ENCODE measurements at regions not wholly inside any gene's neighbourhood (a gene's known extent, or its start where the extent isn't known, plus 50 kb on each side); places are given as distances from the start of the nearest gene placed in this dataset.

DNA sequence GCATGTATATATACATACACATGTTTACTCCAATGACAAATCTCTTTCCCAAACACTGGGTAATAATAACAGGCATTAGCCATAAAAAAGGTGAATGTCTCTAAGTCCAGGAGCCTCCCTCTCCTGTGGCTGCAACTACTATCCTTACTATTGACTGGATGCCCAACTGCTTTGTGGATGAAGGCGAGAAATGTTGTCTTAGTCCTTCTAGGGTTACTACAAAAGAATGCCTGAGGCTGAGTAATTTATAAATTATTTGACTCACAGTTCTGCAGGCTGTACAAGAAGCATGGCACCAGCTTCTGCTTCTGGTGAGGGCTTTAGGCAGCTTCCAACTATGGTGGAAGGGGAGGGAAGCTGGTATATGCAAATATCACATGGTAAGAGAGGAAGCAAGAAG, 366.0 kb upstream of the DDHD1 start:
- no peak for DNase-seq (ENCODE audit: low read depth in 2 of 2)

DNA sequence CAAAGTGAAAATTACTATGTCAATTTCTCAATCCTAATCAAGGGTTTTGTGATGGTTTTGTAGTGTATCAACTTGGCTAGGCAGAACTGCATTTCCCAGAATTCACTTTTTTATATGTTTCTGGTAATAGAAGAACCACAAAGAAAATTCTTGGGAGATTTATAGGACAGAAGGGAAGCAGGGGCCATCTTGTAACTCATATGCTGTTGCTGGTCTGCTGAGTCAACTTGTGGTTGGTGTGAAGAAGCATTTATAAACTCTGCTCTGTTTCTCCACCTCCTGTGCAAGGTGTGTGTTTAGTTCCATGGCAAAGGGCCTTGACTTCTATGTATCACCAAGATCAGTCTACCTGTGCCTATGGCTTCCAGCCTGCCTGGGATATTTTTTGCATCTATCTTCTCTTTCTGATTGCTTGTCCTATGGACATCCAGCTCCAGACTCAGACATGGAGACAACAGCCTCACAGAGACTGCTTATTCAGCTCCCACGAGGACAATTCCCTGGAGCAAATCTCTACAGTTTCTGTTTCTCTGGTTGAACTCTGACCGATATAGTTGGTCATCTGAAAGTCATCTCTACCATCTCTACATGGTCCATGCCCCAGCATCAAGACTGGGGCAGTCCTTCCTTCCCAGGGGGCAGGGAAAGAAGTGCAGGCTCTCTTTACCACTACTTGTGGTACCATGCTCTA, 364.3 kb upstream of the DDHD1 start:
- DNase-seq (ENCODE audit: low read depth in 2 of 2): no peak

DNA sequence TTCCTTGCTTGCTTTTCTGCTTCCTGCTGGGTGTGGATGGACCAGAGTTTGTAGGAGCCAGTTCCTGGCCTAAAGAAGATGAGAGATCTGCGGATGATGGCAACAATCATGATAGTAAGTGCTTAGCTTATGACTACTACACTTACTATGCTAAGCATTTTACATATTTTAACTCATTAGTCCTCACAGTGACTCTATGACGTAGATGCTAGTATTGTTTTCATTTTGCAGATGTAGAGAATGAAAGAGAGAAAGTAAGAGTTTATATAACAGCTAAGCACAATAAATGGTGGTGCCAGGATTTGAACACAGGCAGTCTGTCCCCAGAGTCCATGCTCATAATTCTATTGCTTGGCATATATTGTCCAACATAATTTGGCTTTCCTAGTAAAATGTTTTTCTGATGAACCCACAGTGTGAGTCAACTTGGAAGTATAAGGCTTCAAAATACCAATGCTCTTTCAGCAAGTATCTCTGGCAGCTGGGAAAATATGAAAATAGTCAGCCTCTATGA, 363.2 kb upstream of the DDHD1 start:
- DNase-seq (ENCODE audit: low read depth in 2 of 2): no peak

DNA sequence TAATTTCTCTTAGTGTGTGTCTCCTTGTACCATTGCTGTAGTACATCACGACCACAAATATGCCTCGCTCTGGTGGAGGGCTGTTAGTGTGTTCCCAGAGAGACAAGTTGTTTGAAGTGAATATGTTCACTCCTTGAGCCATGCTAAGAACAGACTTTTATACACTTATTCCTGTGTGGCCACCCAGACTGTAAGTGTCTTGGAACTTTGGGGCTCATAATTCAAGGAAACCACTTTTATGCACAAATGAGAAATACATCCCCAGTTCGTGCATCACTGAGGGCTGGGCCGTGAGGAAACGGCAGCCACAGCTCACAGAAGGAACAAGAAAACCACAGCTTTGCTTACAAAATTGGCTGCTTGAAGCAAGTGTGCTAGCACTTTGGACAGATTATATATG, 362.2 kb upstream of the DDHD1 start:
- DNase-seq (ENCODE audit: low read depth in 2 of 2): no peak

DNA sequence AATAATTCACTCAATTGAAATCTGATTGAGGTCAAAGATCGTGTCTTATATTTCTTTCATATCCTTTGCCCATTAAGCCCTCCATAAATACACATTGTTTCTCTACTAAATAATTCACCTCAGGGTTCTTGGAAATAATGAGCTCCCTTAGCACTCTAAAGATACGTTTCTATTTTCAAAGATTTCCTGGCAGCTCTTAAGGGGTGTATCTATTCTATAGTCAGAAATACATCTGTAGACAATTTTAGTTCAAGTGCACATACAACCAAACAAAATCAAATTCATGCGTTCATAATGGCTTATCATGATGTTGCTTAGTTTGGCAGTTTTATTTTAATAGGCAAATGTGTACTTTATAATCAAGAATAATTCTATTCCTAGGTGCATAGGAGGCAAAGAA, 361.1 kb upstream of the DDHD1 start:
- DNase-seq (ENCODE audit: low read depth in 2 of 2): no peak

DNA sequence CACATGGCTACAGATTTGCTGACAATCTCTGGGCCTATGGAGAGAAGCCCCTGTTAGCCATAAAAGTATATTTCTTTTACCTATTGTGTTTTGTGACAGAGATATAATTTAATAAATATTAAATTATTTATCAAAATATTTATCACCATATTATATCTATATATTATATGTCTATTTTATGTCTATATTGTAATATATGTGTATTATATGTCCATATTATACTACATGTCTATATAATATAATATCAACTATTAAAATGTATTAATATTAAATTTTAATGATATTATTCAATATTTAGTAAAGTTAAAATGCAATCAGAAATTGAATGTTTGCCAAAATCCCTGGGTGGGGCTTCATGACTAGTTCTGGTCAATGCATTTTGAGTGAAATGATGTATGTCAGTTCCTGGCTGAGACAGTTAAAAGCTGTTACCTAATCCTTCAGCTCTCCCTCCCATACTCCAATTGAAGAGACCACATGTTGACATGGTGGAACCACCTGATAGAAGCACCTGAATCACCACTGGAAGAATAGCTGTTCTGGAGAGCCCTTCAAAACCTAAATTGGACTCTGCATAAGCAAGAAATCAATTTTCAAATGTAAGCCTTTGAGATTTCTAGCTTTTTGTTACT, 357.3 kb upstream of the DDHD1 start:
- no peak for DNase-seq (ENCODE audit: low read depth in 2 of 2)

DNA sequence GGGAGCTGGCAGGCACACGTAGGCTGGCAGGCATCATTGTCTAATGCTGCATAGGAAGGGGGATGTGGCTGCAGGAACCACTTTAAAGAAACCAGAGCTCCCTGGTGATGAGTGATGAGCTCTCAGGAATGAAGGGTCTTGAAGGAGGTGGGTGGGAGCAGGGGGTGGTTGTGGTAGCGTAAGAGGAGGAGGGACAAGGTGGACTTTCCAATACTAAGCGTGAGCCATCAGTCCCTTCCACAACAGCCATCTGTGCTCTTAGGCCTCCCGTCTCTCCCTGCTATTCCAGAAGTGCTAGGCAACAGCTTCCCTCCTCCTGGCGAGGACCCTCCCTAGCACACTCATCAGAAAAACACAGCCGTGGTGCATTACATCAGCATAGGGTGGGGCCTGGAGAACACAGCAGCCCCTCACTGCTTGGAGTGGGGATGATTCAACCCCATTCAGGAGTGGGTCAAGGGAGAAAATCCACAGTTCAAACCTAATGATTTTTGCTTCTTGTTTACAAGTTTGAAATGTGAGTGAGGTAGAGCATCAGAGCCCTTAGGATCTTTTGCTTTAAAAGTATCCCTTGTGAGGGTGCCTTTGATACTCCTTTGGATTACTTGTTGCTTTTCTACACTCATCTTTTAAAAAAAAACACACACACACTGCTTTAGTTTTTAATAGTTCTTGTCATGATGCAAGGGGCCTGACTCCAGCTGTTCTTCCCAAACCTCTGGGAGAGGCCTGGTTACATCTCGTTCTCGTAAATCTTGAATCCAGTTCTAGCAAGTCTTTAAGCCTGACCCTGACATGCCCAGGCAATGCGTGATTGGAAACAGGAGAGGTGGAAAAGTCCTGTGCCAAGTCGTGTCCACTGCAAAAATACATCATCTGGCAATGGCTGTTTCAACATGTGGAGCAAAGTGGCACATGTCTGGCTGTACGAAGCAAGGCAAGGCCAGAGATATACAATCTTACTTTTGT, 356.4 kb upstream of the DDHD1 start:
- DNase-seq (ENCODE audit: low read depth in 2 of 2): no peak

DNA sequence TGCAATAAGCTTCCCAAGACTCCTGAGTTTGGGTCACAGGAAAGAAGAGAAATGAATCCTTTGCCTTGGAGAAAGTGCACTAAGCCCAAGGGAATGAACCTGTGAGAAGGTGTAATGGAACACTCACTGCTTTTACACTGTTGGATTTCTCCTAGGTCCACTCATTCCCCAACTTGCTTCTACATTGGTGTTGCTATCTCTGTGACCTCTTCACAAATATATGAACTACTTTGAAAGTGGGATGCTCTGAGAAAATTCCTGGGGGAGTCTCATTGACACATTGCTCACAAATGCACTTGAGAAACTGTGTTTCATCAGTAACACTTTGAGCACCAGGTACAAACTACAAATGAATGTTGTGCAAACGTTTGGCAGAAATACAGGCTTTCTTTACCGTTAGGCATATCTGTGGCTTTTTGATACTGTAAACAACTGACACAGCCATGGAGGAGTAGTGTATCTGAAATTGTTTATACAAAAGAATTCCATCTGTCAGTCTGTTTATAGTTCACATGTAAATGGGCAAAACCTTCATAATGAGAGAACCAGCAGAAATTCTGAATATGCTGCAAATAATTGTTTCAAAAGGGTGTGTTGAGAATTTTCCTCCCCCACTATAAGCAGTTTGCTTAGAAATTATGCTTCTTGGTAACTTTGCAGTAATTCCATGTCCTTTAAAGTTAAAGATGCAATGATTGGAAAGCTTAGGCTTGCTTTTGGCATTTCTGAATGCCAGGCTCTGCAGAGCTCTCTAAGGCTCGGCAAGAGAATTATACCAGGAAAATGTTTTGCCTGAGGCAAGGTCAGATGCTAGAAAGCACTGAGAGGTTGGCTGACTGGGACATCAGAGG, 348.5 kb upstream of the DDHD1 start:
- DNase-seq (ENCODE audit: low read depth in 2 of 2): no peak

DNA sequence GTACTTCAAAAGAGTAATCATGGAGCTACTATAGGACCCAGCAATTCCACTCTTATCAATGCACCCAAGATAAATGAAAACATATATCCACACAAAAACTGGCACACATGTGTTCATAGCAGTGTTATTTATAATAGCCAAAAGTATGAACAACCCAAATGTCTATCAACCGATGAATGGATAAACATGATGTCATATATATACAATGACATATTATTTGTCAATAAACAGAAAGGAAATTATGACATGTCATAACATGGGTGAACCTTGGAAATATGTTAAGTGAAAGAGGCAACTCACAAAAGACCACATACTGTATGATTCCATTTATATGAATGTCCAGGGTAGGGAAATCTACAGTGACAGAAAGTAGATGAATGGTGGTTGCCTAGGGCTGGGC, 347.1 kb upstream of the DDHD1 start:
- no peak for DNase-seq (ENCODE audit: low read depth in 2 of 2)

DNA sequence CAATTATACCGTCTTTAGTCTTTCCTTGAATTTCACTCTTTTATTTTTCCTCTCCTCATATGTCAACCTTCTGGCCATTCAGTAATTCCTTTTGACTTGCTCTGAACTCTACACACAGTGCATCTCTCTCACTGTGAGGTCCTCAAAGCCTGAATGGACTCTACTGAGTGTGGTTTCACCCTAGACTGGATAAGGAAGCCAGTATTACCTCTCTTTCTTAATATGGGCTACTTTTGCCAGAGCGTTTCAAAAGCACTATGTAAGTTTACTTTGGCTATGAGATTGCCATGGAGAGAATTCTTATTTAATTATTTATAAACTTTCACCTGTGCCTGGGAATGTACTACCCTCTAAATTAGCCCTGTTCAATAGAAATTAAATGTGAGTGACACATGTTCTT, 343.5 kb upstream of the DDHD1 start:
- no peak for DNase-seq (ENCODE audit: low read depth in 2 of 2)

DNA sequence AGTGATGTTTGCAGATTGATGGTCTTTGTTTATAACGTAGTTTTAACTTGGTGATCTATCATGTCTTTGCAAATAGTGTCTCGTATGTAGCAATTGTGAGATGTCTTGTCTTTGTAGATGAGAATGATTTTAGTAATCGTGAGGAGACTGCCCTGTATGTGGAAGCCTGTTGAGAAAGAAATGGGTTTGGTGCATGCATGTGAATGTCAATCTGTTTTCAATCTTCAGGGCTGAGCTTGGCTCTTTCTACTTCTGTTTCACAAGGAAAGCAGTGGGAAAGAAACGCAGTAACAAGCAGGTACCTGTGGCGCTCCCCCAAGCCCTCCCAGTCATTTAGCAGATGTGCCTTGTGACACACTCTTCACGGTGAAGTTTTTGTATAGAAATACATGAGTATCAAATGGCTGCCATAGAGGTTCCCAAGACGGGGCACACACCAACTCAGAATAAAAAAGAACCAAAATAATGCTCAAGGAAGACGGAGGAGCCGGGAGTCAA, 342.8 kb upstream of the DDHD1 start:
- DNase-seq (ENCODE audit: low read depth in 2 of 2): no peak

DNA sequence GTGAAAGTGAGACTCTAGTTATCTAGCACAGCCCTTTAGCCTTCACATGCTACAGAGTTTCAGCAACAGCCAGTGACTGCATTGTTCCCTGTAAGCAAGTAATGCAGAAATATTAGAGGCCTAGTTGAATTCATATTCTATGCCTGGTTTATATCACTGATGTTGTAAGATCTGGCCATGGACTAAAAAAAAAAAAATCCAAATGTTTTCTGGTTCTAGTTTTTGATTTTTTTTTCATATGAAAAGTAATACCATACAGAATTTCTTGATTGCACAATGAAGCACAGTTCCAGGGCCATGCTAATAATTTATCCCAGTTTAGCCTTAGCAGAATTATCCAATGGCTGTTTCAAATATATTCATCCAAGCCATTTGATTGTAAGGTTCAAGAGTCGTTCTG, 341.5 kb upstream of the DDHD1 start:
- no peak for DNase-seq (ENCODE audit: low read depth in 2 of 2)

DNA sequence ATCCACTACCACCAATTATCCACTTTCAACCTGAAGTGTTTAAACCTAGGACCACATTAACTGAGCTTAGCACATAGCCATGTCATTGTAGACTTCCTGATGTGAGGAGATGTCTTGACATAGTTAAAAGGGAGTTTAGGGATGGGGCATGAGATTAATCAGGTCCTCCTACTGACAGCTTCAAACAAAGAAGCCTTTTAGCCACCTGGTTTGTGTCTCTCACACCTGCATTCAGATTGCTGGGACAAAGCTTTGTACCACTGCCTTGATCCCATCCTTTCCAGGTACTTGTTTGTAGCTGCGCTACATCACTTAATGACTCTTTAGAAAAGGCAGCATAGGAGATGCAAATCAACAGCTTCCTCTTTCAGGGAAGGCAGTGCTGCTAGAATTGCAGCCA, 340.7 kb upstream of the DDHD1 start:
- DNase-seq (ENCODE audit: low read depth in 2 of 2): no peak

DNA sequence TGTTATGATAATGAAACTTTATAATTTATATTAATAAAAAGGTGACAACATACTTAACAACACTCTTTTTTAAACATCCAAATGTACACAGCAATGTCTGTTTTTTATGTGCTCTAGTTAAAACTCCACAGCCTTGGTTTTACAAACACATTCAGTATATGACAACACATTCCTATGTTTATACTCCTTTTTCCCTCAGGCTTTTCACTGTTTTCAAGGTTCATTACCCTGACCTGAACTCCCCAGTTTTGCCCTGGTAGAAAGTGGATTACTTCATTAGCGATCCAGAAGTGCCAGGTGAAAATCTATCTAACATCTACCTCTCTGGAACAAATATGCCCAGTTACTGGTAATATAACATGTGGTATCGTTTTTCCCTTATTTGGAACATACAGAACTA, 340.2 kb upstream of the DDHD1 start:
- DNase-seq (ENCODE audit: low read depth in 2 of 2): no peak

DNA sequence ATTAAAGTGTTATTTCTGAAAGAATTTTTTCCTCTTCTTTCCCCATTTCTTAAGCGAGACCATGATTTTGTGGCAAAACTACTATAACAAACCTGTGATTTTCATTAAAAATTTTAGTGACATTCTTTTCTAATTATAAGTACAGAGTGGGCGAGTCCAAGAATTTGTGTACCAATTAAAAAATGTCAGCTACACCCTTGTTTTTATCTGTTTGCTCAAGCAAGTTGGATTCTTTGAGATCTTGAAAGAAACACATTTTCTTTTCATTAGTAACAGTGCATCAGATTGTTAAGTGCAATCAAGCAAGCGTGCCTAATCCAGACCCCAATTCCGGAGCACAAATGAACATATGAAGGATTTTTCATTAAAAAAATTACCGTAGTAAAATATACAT, 338.8 kb upstream of the DDHD1 start:
- DNase-seq (ENCODE audit: low read depth in 2 of 2): no peak

DNA sequence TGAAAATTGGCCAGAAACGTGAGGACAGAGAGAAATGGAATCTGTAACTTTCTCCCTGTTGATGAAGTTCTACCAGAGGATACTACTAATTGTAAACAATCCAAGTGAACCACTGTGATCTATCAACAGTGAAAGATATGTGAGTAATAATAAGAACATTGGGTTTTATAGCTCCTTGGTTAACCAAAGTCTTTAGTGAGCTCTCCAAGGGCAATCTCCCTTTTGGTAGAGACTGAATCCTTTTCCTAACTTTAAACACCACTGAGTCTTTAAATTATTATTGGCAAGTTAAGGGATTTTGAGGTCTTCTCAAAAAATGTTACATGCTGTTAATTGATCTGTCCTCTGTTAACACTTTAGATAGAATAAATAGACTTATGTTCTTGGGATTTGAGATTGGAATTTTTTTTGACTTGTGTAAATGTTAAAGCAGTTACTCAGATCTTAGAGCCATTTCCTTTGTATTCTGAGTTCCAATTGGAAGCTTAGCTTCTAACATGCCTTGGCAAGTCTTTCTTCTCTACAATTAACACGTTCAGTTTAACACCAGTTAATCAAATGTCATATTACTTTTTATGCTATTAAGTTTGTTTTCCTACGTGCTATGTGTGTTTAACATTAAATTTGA, 338.2 kb upstream of the DDHD1 start:
- no peak for DNase-seq (ENCODE audit: low read depth in 2 of 2)

DNA sequence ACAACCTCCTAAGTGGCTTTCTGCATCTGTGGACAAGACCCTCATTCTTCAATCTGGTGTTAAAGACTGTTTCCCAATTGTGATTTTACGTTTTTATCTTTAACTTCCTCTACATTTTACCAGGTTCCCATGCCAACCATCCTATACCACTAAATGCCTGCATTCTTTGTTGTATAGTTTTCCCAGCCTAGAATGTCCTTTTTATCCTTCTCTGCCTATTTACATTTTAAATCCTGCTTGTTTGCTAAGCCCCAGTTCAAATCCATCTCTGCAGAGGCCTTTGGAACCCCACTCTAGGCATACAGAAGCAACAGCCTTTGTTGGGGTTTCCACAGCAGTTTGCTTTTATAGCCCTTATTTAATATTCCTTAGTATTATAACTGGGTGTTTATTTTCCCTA, 325.1 kb upstream of the DDHD1 start:
- no peak for DNase-seq (ENCODE audit: low read depth in 2 of 2)

DNA sequence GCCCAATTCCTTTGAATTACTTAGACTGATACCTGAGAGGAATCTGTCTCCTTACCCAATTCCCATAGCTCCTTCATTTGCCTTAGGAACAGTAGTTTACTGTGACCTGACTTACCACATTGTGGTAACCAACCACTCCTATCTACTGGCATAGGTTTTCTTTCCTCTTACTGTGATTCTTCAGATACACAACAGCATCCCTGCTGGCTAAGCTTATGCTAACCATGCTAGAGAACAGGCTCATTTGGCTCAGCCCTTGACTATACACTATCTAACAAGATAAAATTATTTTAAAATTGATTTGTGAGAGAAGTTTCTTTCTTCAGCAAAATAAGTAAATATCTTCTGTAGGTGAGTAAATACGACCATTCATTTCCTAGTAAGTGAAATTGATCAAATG, 320.4 kb upstream of the DDHD1 start:
- no peak for DNase-seq (ENCODE audit: low read depth in 2 of 2)

DNA sequence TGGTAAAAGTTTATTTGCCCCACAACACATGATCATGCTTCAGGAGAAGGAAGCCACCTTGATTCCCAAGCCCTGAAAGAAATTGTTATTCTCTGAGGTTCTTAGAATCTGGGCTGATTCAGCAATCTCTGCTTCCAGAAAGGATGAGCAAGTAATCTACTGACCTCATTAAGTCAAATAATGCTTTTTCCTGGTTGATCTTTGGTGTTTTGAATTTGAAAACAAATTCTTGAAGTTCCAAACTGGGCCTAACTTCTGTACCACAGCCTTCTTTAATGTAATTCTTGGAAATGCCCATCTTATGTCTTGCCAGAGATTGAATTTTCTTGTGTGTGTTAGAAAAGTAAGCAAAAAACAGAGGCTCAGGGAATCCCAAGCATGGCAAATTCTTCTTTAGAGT, 319.2 kb upstream of the DDHD1 start:
- no peak for DNase-seq (ENCODE audit: low read depth in 2 of 2)

DNA sequence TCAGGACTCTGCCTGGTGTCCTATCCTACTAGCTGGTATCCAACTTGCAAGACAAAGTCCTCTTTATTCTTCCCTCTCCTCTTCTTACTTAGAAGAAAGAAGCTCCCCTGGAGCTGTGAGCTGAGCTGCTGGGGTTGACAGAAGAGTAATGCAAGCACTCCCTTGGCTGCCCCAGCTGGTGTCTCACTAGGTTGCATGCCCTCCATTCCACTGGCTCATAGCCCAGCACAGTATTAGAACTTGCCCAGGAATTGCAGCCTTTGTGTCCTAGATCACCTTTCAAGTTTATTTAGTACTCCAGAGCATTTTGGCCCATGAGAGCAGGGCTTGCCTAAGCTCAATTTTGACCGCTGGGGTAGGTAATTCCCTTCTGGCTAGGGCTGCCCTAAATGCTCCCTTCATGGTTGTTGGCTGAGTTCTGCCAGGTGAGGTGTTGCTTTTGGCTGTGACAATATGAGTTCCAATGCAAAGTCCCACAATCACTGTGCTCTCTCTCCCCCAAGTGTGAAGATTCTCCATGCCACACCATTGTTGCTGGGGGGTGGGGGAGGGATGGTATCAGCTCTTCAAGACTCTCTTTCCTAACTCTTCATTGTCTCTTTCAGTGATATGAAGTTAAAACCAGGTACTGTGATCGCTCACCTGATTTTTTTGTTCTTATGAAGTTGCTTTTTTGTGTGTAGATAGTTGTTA, 317.4 kb upstream of the DDHD1 start:
- no peak for DNase-seq (ENCODE audit: low read depth in 2 of 2)

Data from stimulated activated CD4-positive, alpha-beta T cell treated with anti-CD3 and anti-CD28 coated beads, Interleukin-1b, Interleukin-23, amount 100 ng/mL, for 4 hours (primary cell).